Fibroblast of pulmonary artery (primary cell): ENCODE measurements at regions not wholly inside any gene's neighbourhood (a gene's known extent, or its start where the extent isn't known, plus 50 kb on each side); places are given as distances from the start of the nearest gene placed in this dataset.

Source experiments
- DNase-seq: peaks from one replicate; pipeline ENCODE4 v3.0.0-alpha.2; 2010; ENCODE audit warnings: low read depth
- H3K4me3 ChIP-seq: replicated peaks from 2 replicates; pipeline ENCODE4 v1.5.1; 2011; ENCODE audit warnings: low read depth, mild to moderate bottlenecking, control low read depth, low read length, moderate library complexity
- CTCF ChIP-seq: IDR thresholded peaks from 2 replicates; pipeline ENCODE4 v1.5.1; 2011; ENCODE audit warnings: mild to moderate bottlenecking, control low read depth, low read length, inconsistent platforms; ENCODE audit errors: missing control alignments

GRCh38 chr10:4006858-4007257, 221.8 kb upstream of the KLF6 start:
- DNase-seq, result peak; percentile 63
- H3K4me3 ChIP-seq, result no peak overlapping the region
- TF ChIP-seq CTCF, result no peak

- no peak overlapping the region for H3K4me3 ChIP-seq
- no peak for DNase-seq
- TF ChIP-seq CTCF, result no peak
Measured at GRCh38 chr10:4006051-4006450, 221.0 kb upstream of the KLF6 start.

- H3K4me3 ChIP-seq, result no peak overlapping the region
- DNase-seq, result no peak
- TF ChIP-seq CTCF, result no peak
Measured at GRCh38 chr10:4004990-4005389, 220.0 kb upstream of the KLF6 start.

DNA sequence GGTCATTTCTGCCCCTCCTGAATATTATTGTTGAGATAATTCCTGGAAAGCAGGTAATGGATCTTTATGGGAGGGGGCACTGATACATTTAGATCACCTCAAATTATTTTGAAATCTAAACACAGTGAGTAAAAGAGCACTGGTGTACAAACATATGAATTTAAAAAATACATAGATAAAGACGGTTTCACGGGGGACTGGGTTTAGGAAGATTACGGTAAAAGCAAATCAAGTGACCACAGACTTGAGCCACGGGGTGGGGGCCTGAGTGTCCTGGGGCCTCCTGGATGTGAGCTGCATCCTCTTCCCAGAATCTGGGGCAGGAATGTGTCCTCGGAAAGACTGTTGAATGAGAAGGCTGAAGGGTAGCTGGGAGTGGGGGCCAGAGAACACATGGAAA, 219.1 kb upstream of the KLF6 start:
- H3K4me3 ChIP-seq, result no peak overlapping the region
- no peak for DNase-seq
- no peak for TF ChIP-seq CTCF

GRCh38 chr10:4003348-4003973, 218.5 kb upstream of the KLF6 start:
- TF ChIP-seq CTCF, result no peak
- DNase-seq, result no peak
- no peak overlapping the region for H3K4me3 ChIP-seq

GRCh38 chr10:4001811-4002210, 216.8 kb upstream of the KLF6 start:
- no peak overlapping the region for H3K4me3 ChIP-seq
- no peak for TF ChIP-seq CTCF
- DNase-seq, result no peak

DNA sequence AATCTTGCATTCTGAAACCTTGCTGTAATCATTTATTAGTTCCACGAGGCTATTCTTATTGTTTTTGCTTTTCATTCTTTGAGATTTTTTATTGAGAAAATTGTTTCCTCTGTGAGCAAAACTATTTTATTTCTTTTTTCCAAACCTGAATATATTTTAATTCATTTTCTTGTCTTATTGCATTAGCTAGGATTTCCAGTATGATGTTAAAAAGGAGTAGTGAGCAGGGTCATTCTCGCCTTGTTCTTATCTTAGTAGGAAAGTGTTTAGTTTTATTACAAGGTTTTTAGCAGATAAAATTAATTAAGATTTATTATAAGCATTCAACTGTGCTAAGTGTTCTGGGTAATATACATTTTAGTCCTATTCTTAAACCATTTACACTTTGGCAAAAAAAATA, 214.6 kb upstream of the KLF6 start:
- H3K4me3 ChIP-seq, result no peak overlapping the region
- DNase-seq, result no peak
- no peak for TF ChIP-seq CTCF
